ENCODE measurements at regions not wholly inside any gene's neighbourhood (a gene's known extent, or its start where the extent isn't known, plus 50 kb on each side); places are given as distances from the start of the nearest gene placed in this dataset.

DNA sequence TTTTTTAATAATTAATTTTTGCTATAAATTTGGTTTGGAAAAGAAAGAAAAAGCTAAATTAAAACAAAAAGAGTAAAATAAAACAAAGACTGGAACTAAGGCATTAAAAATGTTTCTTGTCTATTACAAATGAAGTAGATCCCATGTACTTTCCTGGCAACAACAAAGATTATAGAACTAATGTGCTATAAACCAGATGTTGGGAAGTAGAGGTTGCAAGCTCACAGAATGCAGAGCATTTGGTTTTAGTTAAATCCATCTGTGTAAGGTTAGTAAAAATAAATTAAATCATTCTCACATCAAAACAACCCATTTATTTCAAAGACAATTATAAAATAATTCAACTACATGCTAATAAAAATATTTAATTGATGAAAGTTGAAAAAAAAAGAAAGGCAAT is 157.2 kb upstream of the ZC3H15 start:
- no peak for DNase-seq

GRCh38 chr2:186330050-186330449 is 156.0 kb upstream of the ZC3H15 start:
- no peak for ATAC-seq
- Histone ChIP-seq H3K9me3 (no peaks in the 10 kb centered on the region), H3K36me3 (ENCODE audit: low read depth) (no peaks in the 10 kb centered on the region), H3K4me3 (no peak overlapping the region), H3K4me1 (ENCODE audit: low read depth) (no peaks in the 10 kb centered on the region)
- intact Hi-C loops (cut with DNase I, micrococcal nuclease) = no loop called here
- TF ChIP-seq, protein P1, sequence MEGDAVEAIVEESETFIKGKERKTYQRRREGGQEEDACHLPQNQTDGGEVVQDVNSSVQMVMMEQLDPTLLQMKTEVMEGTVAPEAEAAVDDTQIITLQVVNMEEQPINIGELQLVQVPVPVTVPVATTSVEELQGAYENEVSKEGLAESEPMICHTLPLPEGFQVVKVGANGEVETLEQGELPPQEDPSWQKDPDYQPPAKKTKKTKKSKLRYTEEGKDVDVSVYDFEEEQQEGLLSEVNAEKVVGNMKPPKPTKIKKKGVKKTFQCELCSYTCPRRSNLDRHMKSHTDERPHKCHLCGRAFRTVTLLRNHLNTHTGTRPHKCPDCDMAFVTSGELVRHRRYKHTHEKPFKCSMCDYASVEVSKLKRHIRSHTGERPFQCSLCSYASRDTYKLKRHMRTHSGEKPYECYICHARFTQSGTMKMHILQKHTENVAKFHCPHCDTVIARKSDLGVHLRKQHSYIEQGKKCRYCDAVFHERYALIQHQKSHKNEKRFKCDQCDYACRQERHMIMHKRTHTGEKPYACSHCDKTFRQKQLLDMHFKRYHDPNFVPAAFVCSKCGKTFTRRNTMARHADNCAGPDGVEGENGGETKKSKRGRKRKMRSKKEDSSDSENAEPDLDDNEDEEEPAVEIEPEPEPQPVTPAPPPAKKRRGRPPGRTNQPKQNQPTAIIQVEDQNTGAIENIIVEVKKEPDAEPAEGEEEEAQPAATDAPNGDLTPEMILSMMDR (IDR thresholded peaks at IDR 0.05) = no peak
- no peak for DNase-seq

More for the DNA sequence above, 157.2 kb upstream of the ZC3H15 start:
- Histone ChIP-seq H3K4me3 (no peak overlapping the region), H3K36me3 (ENCODE audit: low read depth) (no peaks in the 10 kb centered on the region), H3K9me3 (no peaks in the 10 kb centered on the region), H3K4me1 (ENCODE audit: low read depth) (no peaks in the 10 kb centered on the region)
- intact Hi-C loops (cut with DNase I, micrococcal nuclease) = no loop called here
- TF ChIP-seq, protein P1 (IDR thresholded peaks at IDR 0.05) = no peak
- ATAC-seq = no peak

DNA sequence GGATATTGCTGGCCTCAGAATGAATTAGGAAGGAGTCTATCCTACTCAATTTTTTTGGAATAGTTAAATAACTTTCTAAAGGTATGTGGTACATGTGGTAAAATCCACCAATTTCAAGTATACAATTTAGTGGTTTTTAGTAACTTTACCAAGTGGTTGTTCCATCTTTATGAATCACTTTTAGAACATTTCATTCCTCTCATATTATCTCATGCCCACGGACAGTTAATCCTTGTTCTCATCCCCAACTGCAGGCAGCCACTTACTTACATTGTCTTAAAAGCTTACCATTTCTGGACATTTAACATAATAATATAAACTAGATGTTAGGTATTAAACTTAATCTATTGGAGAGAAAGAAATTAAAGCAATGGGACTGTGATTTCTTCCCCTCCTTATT is 146.3 kb upstream of the ZC3H15 start:
- no peak overlapping the region for H3K4me3 ChIP-seq
- DNase-seq (no peak), ATAC-seq (no peak)
- intact Hi-C loops (cut with DNase I, micrococcal nuclease) = no loop called here
- TF ChIP-seq, protein P1 (IDR thresholded peaks at IDR 0.05) = no peak
- no peaks in the 10 kb centered on the region for H3K4me1 ChIP-seq (ENCODE audit: low read depth)
- peaks cover 7% of the 10 kb centered on the region for H3K9me3 ChIP-seq
- H3K36me3 ChIP-seq (ENCODE audit: low read depth) = no peaks in the 10 kb centered on the region

- no peak for ATAC-seq
Measured at GRCh38 chr2:186342029-186342428, 144.0 kb upstream of the ZC3H15 start.

GRCh38 chr2:186345745-186346144 is 140.3 kb upstream of the ZC3H15 start:
- DNase-seq = no peak

More at GRCh38 chr2:186342029-186342428, 144.0 kb upstream of the ZC3H15 start:
- no peak for DNase-seq
- Histone ChIP-seq H3K36me3 (ENCODE audit: low read depth) (no peaks in the 10 kb centered on the region), H3K9me3 (peaks cover 7% of the 10 kb centered on the region), H3K4me3 (no peak overlapping the region), H3K4me1 (ENCODE audit: low read depth) (no peaks in the 10 kb centered on the region)
- TF ChIP-seq, protein P1 (IDR thresholded peaks at IDR 0.05) = no peak
- intact Hi-C loops (cut with DNase I, micrococcal nuclease) = no loop called here

More at GRCh38 chr2:186345745-186346144, 140.3 kb upstream of the ZC3H15 start:
- no peak overlapping the region for H3K4me3 ChIP-seq
- TF ChIP-seq, protein P1 (IDR thresholded peaks at IDR 0.05) = no peak
- H3K4me1 ChIP-seq (ENCODE audit: low read depth) = peaks cover 5% of the 10 kb centered on the region
- intact Hi-C loops (cut with DNase I, micrococcal nuclease) = no loop called here
- no peaks in the 10 kb centered on the region for H3K36me3 ChIP-seq (ENCODE audit: low read depth)
- ATAC-seq = no peak
- no peaks in the 10 kb centered on the region for H3K9me3 ChIP-seq
